Liver (tissue), 8 donors: ENCODE measurements at regions not wholly inside any gene's neighbourhood (a gene's known extent, or its start where the extent isn't known, plus 50 kb on each side); places are given as distances from the start of the nearest gene placed in this dataset.

Experiments used
- DNase-seq: peaks from one replicate; pipeline ENCODE4 v3.0.0-alpha.2; 2017; ENCODE audit warnings: low spot score
- H3K27ac ChIP-seq, 2 donors: one replicate each; pipeline ENCODE4 v1.7.0; 2013; ENCODE audit warnings: inconsistent platforms in 2 of 2, low read length in 2 of 2, control low read depth in 1 of 2, low read depth in 1 of 2, mild to moderate bottlenecking in 1 of 2
- H3K27me3 ChIP-seq, 4 donors: one replicate each; pipeline versions ENCODE4 v1.6.1 to v1.7.0; 2013; ENCODE audit warnings: low read length in 3 of 4, inconsistent platforms in 1 of 4, mild to moderate bottlenecking in 1 of 4, moderate library complexity in 1 of 4; ENCODE audit not compliant: control insufficient read depth in 4 of 4, insufficient read depth in 4 of 4
- H3K36me3 ChIP-seq, 4 donors: one replicate each; pipeline versions ENCODE4 v1.6.1 to v1.7.0; 2013; ENCODE audit warnings: low read length in 3 of 4, mild to moderate bottlenecking in 3 of 4, low read depth in 1 of 4, moderate library complexity in 1 of 4; ENCODE audit not compliant: control insufficient read depth in 4 of 4, insufficient read depth in 3 of 4
- H3K4me1 ChIP-seq, 4 donors: one replicate each; pipeline versions ENCODE4 v1.6.1 to v1.7.0; 2013; ENCODE audit warnings: low read length in 3 of 4, mild to moderate bottlenecking in 3 of 4, moderate library complexity in 1 of 4; ENCODE audit not compliant: control insufficient read depth in 4 of 4, insufficient read depth in 4 of 4
- H3K4me3 ChIP-seq, 3 donors: one replicate each; pipeline versions ENCODE4 v1.6.1 to v1.7.0; 2013; ENCODE audit warnings: low read length in 3 of 3, control low read depth in 1 of 3, low read depth in 1 of 3, mild to moderate bottlenecking in 1 of 3
- H3K9ac ChIP-seq, 2 donors: one replicate each; pipeline ENCODE4 v1.7.0; 2013; ENCODE audit warnings: low read length in 2 of 2, mild to moderate bottlenecking in 2 of 2, moderate library complexity in 2 of 2, control low read depth in 1 of 2, low read depth in 1 of 2
- H3K9me3 ChIP-seq, 4 donors: one replicate each; pipeline versions ENCODE4 v1.6.1 to v1.7.0; 2013; ENCODE audit warnings: low read length in 3 of 4; ENCODE audit not compliant: control insufficient read depth in 4 of 4
- ATF3 ChIP-seq: IDR thresholded peaks from 2 replicates; pipeline ENCODE4 v1.6.1; 2016; ENCODE audit warnings: antibody characterized with exemption
- CTCF ChIP-seq: fragments of 150-350 bp; IDR thresholded peaks from 2 replicates; pipeline ENCODE4 v1.5.1; 2017; ENCODE audit warnings: improper control_type of control experiment, low read depth, low read length; ENCODE audit not compliant: missing input control
- EGR1 ChIP-seq, 2 donors: IDR thresholded peaks; 2 replicates each; pipeline ENCODE4 v1.6.1; 2016 to 2018; ENCODE audit warnings: antibody characterized with exemption in 2 of 2, low read depth in 2 of 2
- FOXA1 ChIP-seq: IDR thresholded peaks from 2 replicates; pipeline ENCODE4 v1.6.1; 2016; ENCODE audit warnings: antibody characterized with exemption
- FOXA2 ChIP-seq: IDR thresholded peaks from 2 replicates; pipeline ENCODE4 v1.6.1; 2016; ENCODE audit warnings: antibody characterized with exemption
- GABPA ChIP-seq, 2 donors: IDR thresholded peaks in 1 of 2; conservative IDR thresholded peaks in 1 of 2; 2 replicates each; pipeline ENCODE4 v1.6.1; 2016; ENCODE audit warnings: antibody characterized with exemption in 2 of 2, mild to moderate bottlenecking in 1 of 2, moderate library complexity in 1 of 2
- HNF4A ChIP-seq, 2 donors: conservative IDR thresholded peaks; 2 replicates each; pipeline ENCODE4 v1.6.1; 2016; ENCODE audit warnings: antibody characterized with exemption in 2 of 2, mild to moderate bottlenecking in 2 of 2
- HNF4G ChIP-seq: IDR thresholded peaks from 2 replicates; pipeline ENCODE4 v1.6.1; 2016; ENCODE audit warnings: antibody characterized with exemption
- JUND ChIP-seq, 2 donors: IDR thresholded peaks; 2 replicates each; pipeline ENCODE4 v1.6.1; 2016; ENCODE audit warnings: antibody characterized with exemption in 2 of 2
- MAX ChIP-seq: IDR thresholded peaks from 2 replicates; pipeline ENCODE4 v1.6.1; 2016; ENCODE audit warnings: antibody characterized with exemption
- NR2F2 ChIP-seq: IDR thresholded peaks from 2 replicates; pipeline ENCODE4 v1.6.1; 2016; ENCODE audit warnings: antibody characterized with exemption
- RAD21 ChIP-seq, 2 donors: IDR thresholded peaks; 2 replicates each; pipeline ENCODE4 v1.6.1; 2016; ENCODE audit warnings: antibody characterized with exemption in 2 of 2, mild to moderate bottlenecking in 2 of 2
- REST ChIP-seq: IDR thresholded peaks from 2 replicates; pipeline ENCODE4 v1.6.1; 2016; ENCODE audit warnings: antibody characterized with exemption, mild to moderate bottlenecking
- RXRA ChIP-seq, 2 donors: IDR thresholded peaks; 2 replicates each; pipeline ENCODE4 v1.6.1; 2017 to 2018; ENCODE audit warnings: antibody characterized with exemption in 2 of 2, mild to moderate bottlenecking in 1 of 2
- TAF1 ChIP-seq: conservative IDR thresholded peaks from 2 replicates; pipeline ENCODE4 v1.6.1; 2016; ENCODE audit warnings: antibody characterized with exemption, mild to moderate bottlenecking
- YY1 ChIP-seq: IDR thresholded peaks from 2 replicates; pipeline ENCODE4 v1.6.1; 2016; ENCODE audit warnings: antibody characterized with exemption, mild to moderate bottlenecking
- ZBTB33 ChIP-seq: IDR thresholded peaks from 2 replicates; pipeline ENCODE4 v1.6.1; 2016; ENCODE audit warnings: antibody characterized with exemption
- WGBS: extraction: QIAGEN DNeasy Blood & Tissue Kit; methylation state at CpG from one replicate; pipeline ENCODE4 v1.1.7; 2013; 5-methylcytosine and 5-hydroxymethylcytosine counted together
- donor health status: healthy.
- donor health status: healthy.
- donor health status: healthy.
- donor health status: healthy.
- donor health status: healthy.

- Histone ChIP-seq H3K4me1 (no peaks in the 10 kb centered on the region), H3K27me3 (no peaks in the 10 kb centered on the region), H3K27ac (no peak overlapping the region), H3K4me3 (no peak overlapping the region), H3K9me3 (no peaks in the 10 kb centered on the region), H3K36me3 (no peaks in the 10 kb centered on the region), H3K9ac (no peak overlapping the region)
- TF ChIP-seq FOXA1 (no peak), EGR1 (IDR thresholded peaks at IDR 0.05; ENCODE audit: low read depth in 2 of 2) (no peak), ZBTB33 (no peak), CTCF (no peak), RXRA (IDR thresholded peaks at IDR 0.05) (no peak), MAX (no peak), REST (no peak), ATF3 (no peak), NR2F2 (no peak), HNF4A (conservative IDR thresholded peaks at IDR 0.05) (no peak)
- DNase-seq: no peak
- WGBS: 83% methylated on average over 3 of the region's 3 CpGs
Observed at GRCh38 chr18:44520981-44521667, 159.6 kb upstream of the SETBP1 start.

- no peak overlapping the region for H3K4me3 ChIP-seq
- H3K4me1 ChIP-seq: no peaks in the 10 kb centered on the region
- H3K36me3 ChIP-seq: no peaks in the 10 kb centered on the region
- no peaks in the 10 kb centered on the region for H3K9me3 ChIP-seq
- H3K27me3 ChIP-seq: no peaks in the 10 kb centered on the region
- no peak overlapping the region for H3K9ac ChIP-seq
- no peak for TF ChIP-seq FOXA1
- TF ChIP-seq HNF4G: no peak
- TF ChIP-seq FOXA2: no peak
- TF ChIP-seq REST: no peak
- no peak for TF ChIP-seq NR2F2
- TF ChIP-seq EGR1 (IDR thresholded peaks at IDR 0.05; ENCODE audit: low read depth in 2 of 2): no peak
- TF ChIP-seq YY1: no peak
- TF ChIP-seq GABPA (IDR thresholded peaks at IDR 0.05 in 1 of 2, conservative IDR thresholded peaks at IDR 0.05 in 1 of 2): no peak
- no peak for TF ChIP-seq RAD21 (IDR thresholded peaks at IDR 0.05)
- TF ChIP-seq ZBTB33: no peak
- no peak for TF ChIP-seq TAF1
- no peak for TF ChIP-seq JUND (IDR thresholded peaks at IDR 0.05)
- TF ChIP-seq RXRA (IDR thresholded peaks at IDR 0.05): no peak
- H3K27ac ChIP-seq: no peak overlapping the region
- DNase-seq: no peak
Observed at GRCh38 chr18:44521668-44522022, 159.0 kb upstream of the SETBP1 start.
